ENCODE measurements at regions not wholly inside any gene's neighbourhood (a gene's known extent, or its start where the extent isn't known, plus 50 kb on each side); places are given as distances from the start of the nearest gene placed in this dataset.
"Not testable (repeated sequence)": the region's sequence is repeated elsewhere in the genome, so short reads cannot be mapped to it uniquely, and the experiment has no call there.

- no peak for DNase-seq
These were observed 269.4 kb downstream of the CRLF2 start for GRCh38 chrX:943035-943434.

- DNase-seq = no peak
These were observed 271.8 kb downstream of the CRLF2 start for GRCh38 chrX:940691-941090.

- DNase-seq = no peak
These were observed 275.3 kb downstream of the CRLF2 start for GRCh38 chrX:936979-937769.

GRCh38 chrX:933611-934010, 278.8 kb downstream of the CRLF2 start:
- DNase-seq = no peak

- no peak for DNase-seq
These were observed 283.8 kb downstream of the CRLF2 start for GRCh38 chrX:928606-929005.

GRCh38 chrX:926991-927390, 285.5 kb downstream of the CRLF2 start:
- DNase-seq = no peak

GRCh38 chrX:926070-926469, 286.4 kb downstream of the CRLF2 start:
- no peak for DNase-seq

- DNase-seq = no peak
These were observed 286.8 kb downstream of the CRLF2 start for GRCh38 chrX:925652-926061.

GRCh38 chrX:925094-925493, 287.4 kb downstream of the CRLF2 start:
- no peak for DNase-seq

GRCh38 chrX:924017-924416, 288.4 kb downstream of the CRLF2 start:
- DNase-seq = no peak

- no peak for DNase-seq
These were observed 289.7 kb downstream of the SHOX start for GRCh38 chrX:920234-920799.

- DNase-seq = no peak
These were observed 285.6 kb downstream of the SHOX start for GRCh38 chrX:916230-916599.

GRCh38 chrX:915427-916229, 285.0 kb downstream of the SHOX start:
- DNase-seq = no peak

- no peak for DNase-seq
These were observed 283.6 kb downstream of the SHOX start for GRCh38 chrX:914206-914605.

GRCh38 chrX:912677-913076, 282.1 kb downstream of the SHOX start:
- DNase-seq = no peak

GRCh38 chrX:909068-909467, 278.5 kb downstream of the SHOX start:
- not testable (repeated sequence) for DNase-seq

- no peak for DNase-seq
These were observed 276.0 kb downstream of the SHOX start for GRCh38 chrX:906586-906985.

GRCh38 chrX:905848-906566, 275.4 kb downstream of the SHOX start:
- DNase-seq = no peak

- no peak for DNase-seq
These were observed 272.5 kb downstream of the SHOX start for GRCh38 chrX:903116-903515.

GRCh38 chrX:896256-896655, 265.7 kb downstream of the SHOX start:
- no peak for DNase-seq

GRCh38 chrX:889966-890651, 259.5 kb downstream of the SHOX start:
- DNase-seq = no peak

GRCh38 chrX:887724-888123, 257.1 kb downstream of the SHOX start:
- not testable (repeated sequence) for DNase-seq

- no peak for DNase-seq
These were observed 253.0 kb downstream of the SHOX start for GRCh38 chrX:883588-883987.
